HepG2 (cell line): ENCODE measurements at regions not wholly inside any gene's neighbourhood (a gene's known extent, or its start where the extent isn't known, plus 50 kb on each side); places are given as distances from the start of the nearest gene placed in this dataset.

Experiments
- POLR2A ChIP-seq, 2 experiments: IDR thresholded peaks; 2 replicates each; pipeline ENCODE4 v1.6.1; 2011; ENCODE audit warnings: low read depth in 2 of 2, low read length in 2 of 2, mild to moderate bottlenecking in 1 of 2, moderate library complexity in 1 of 2; ENCODE audit not compliant: insufficient read depth in 1 of 2
- ZFX ChIP-seq: sonication (generic); formaldehyde crosslinking; IDR thresholded peaks from 2 replicates; pipeline ENCODE4 v1.4.0; 2020; ENCODE audit warnings: mild to moderate bottlenecking, low read depth, missing genetic modification reagents, moderate library complexity
- ZNF281 ChIP-seq: sonication (generic); formaldehyde crosslinking; IDR thresholded peaks from 2 replicates; pipeline ENCODE4 v1.4.0; 2020; ENCODE audit warnings: missing genetic modification reagents, borderline replicate concordance
- ZNF326 ChIP-seq: sonication (generic); formaldehyde crosslinking; IDR thresholded peaks from 2 replicates; pipeline ENCODE4 v1.4.0; 2020; ENCODE audit warnings: missing genetic modification reagents, borderline replicate concordance

GRCh38 chr6:67664942-67665341, 970.1 kb upstream of the ADGRB3 start:
- no peak for TF ChIP-seq ZNF326 (CRISPR knock-in tag)
- TF ChIP-seq POLR2A (IDR thresholded peaks at IDR 0.05; ENCODE audit: insufficient read depth in 1 of 2, low read depth in 2 of 2, low read length in 2 of 2): no peak
- TF ChIP-seq ZNF281 (CRISPR knock-in tag): no peak
- TF ChIP-seq ZFX (CRISPR knock-in tag): no peak
